SK-N-MC (cell line): ENCODE measurements at regions not wholly inside any gene's neighbourhood (a gene's known extent, or its start where the extent isn't known, plus 50 kb on each side); places are given as distances from the start of the nearest gene placed in this dataset.

ENCODE experiments used
- EZH2 ChIP-seq: fragments of 200-600 bp; sonication (generic); IDR thresholded peaks from one replicate; pipeline ENCODE4 v1.6.1; 2017; ENCODE audit warnings: antibody characterized with exemption
- FOXP2 ChIP-seq: optimal IDR thresholded peaks from 2 replicates; pipeline ENCODE3; 2011; ENCODE audit warnings: mild to moderate bottlenecking, moderate library complexity; ENCODE audit not compliant: insufficient read depth; ENCODE audit errors: extremely low read length, control extremely low read depth
- POLR2AphosphoS5 ChIP-seq: IDR thresholded peaks from 2 replicates; pipeline ENCODE4 v1.6.1; 2012; ENCODE audit warnings: mild to moderate bottlenecking, low read depth, low read length, borderline replicate concordance

DNA sequence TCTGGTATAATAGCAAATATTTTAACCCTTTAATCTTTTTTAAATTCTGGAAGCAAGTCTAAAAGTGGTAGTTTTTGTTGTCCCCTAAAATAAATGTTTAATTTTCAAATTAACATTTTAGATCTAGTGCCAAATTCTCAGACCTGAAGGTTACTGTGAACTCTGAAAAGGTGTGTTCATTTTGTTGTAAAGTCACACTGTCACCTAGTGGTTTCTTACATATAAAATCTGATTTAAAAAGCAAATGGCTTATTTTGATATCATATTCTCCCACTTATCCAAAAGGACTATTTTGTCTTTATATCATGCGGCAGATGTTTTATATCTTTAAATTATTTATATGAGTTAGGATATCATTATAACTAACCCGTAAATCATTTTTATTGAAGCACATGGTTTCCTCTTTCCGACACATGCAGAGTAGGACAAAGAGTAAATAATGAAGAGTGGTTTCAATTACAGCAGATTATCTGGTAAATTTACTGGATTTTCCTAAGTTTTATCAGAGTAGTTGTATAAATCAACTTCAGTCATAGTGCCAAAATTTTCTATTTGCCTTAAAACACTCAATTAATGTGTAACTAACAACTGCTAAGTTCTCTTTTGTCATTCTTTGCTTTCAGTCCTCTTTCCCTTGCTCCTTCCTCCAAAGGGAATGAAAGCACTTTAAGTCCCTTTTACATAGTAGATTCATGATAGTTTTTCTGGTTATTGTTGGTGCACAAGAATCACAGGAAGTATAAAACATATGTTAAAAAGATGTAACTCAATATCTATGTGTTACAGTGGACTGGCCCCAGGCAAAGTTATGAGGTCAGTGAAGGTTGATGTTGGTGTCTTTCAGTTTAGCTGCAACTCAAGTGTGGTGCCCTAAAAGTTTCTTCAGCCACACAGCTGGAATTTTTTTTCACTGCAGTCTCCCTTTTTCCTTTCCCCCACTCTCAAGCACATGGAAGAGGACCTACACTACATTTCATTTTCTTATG, 189.6 kb downstream of the COX7C start:
- TF ChIP-seq EZH2 = no peak
- peak; percentile 76; the same call in 1 of the 2 replicates for TF ChIP-seq POLR2AphosphoS5
- TF ChIP-seq FOXP2 = no peak
